Mucosa of gallbladder (tissue), 1 donor: ENCODE measurements at regions not wholly inside any gene's neighbourhood (a gene's known extent, or its start where the extent isn't known, plus 50 kb on each side); places are given as distances from the start of the nearest gene placed in this dataset.
A peak's percentile ranks its signal among the peaks of the same experiment; 100 is the strongest.

Source experiments
- DNase-seq: peaks from one replicate; pipeline ENCODE4 v3.0.0-alpha.2; 2020; ENCODE audit warnings: low spot score
- donor health status: DM: no; HTN: no; CAD: no.

DNA sequence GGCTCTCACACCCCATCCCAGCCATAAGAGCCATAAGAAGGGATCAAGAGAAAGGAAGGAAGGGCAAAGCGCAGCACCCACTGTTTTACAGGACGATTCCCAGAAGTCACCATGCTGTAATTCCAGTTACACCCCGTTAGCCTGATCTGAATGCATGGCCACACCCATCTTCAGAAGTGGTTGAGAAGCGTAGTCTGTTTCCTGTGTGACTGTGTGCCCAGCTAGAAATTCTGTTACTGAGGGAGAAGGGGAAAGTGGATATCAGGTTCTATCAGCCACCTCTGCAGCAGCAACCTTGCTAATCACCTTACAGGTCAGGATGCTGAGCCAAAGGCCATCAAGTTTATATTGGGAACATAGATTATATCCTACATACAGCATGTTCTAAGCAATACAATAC, 260.0 kb downstream of the ABHD5 start:
- DNase-seq, result no peak

DNA sequence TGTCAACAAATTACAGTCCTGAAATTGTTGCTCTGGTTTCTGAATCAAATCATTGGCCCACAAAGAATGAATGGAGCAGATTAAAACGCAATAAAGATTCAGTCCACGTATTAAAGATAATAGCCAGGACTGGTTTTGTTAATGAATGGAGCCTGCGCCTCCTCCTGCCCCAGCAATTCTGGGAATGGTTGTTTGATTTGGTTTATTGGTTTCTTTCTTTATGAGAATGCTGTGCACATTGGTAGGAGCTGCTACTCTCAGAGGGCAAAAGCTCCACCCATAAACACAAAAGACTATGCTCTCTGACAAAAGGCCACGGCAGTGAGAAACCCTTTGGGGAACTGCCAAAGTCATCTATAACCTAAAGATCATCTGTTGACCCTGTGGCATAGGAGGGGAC, 261.1 kb downstream of the ABHD5 start:
- DNase-seq, result no peak

DNA sequence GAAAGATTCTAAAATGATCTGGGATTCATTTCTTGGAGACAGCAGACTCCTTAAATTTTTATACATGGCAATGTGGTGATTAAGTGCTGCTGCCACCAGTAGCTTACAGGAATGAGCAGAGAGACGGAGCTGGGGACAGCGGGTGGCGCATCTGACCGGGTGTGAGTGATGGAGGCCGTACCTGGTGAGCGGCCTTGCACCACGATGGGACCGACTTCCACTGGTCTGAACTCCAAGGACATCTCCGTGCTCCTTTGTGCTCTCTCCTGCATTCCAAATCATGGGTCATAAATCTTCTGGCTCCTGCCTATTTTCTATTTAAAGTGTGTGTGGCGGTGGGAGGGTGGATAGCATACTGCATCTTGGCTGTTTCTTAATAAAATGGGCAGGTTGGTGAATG, 262.6 kb downstream of the ABHD5 start:
- DNase-seq, result no peak

DNA sequence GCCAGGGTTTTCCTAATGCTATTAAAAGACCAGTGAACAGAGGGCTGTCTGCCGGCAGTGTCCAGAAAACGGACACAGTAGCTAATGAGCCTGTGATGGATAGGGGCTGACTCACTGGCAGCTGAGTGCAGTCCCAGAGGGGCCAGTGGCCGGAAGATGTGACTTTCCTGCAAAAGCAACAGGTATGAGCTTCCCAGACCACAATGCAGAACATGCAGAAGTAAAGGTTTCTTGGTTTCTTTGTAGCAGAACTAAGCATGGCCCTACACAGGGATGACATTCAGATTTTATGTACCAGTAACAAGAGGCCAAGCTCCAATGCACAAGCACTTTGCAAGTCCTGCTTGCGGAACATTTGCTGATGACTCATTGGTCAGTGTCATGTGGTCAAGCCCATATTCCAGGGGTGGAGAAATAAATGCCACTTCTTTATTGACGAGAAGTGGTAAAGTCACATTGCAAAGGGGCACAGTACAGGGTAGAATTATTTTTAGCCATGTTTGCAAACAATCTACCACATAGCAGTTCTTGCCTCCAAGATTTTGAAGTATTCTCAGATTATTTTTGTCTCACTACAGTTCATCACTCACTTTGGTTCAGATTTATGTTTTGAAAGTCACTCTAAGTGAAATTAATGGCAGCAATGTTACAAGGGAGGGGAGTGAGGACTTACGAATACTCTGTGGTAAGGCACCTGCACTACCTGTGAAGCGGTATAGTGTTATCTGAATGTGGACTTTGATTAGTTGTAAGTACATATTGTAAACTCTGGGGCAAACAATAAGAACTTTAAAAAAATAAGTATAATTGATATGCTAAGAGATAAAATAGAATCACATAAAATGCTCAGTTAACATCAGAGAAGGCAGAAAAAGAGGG, 263.3 kb downstream of the ABHD5 start:
- peak; percentile 14 for DNase-seq

DNA sequence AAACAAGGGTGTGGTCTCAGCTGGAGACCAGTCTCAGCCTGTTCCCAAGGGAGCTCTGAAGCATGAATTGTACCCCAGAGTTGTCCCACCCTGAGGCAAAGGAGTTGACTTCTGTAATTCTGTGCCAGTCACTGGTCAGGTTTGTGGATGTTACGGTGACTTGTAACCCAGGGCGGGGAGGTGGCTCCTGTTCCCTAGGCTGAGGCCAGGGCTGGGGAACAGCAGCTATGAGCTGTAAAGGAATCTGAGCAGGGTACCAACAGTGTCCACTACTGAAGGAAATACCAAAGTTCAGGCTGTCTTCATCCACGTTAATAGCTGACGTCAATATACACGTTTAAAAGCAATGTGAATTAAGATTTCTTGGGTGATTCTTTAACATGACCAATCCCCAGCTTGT, 266.2 kb downstream of the ABHD5 start:
- DNase-seq, result no peak

DNA sequence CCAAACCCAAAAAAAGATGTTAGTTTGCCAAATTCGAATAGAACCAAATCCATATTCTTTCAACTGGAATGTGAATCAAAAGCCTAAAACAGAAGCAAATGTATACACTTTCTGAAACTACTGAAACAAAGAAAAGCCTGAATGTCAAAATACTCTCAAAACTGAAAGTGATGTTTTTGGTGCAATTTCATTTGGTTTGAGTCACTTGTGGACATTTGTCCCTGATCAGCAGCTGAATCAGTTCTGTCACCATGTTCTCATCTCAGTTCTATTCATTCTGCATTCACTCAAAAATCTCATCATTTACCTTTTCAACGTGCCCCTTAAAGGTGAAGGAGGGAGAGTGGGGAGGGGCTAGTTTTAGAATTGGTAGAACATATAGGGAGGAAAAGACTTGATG, 266.8 kb downstream of the ABHD5 start:
- no peak for DNase-seq

DNA sequence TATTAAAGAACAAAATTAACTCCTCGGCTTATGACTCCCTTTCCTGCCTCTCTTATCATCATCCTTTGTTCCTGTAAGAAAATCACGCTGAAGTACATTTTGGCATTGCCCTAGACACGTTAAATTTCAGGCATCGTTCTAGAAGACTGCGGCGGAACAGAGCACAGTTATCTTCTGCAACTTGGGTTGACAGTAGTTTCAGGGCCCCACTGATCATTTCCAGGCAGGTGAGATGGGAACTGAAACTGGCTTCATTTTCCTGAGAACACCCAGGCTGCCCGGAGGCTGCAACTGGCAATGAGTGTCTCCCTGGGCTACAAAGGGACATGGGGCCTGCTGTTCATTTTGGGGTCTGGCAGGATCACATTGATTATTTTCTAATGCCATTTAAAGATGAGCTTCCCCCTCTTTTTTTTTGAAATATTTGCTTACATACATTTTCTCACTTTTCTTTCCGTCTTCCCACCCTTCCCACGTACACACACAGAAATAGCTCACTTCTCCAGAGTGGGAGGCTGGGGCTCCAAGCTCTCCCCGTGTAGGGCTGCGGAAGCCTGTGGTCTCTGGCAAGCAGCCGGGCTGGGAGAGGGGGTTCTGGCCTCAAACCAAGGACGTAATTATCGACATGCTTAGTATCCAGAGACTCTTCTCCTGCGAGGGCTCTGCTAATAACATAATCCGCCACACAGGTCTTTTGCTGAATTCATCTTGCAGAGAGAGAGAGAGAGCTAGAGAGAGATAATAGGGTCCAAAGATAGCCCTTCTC, 267.4 kb downstream of the ABHD5 start:
- DNase-seq, result no peak

DNA sequence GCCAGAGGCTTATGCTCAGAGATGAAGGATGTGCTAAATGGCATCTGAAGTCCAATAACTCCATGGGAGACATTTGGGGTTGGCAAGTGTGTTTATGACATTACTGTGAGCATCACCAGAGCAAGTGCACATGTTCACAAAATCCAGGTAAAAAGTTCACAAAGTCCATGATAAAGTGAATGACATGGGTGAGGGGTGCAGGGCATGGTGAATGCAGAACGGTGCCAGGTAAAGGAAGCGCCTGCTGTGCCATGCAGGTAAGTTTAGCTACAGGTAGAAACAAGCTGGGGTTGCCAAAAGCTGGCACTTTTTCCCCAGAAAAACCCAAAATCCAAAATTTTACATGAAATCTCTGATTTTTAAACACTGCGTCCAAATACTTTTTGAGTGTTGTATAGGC, 268.2 kb downstream of the ABHD5 start:
- no peak for DNase-seq

DNA sequence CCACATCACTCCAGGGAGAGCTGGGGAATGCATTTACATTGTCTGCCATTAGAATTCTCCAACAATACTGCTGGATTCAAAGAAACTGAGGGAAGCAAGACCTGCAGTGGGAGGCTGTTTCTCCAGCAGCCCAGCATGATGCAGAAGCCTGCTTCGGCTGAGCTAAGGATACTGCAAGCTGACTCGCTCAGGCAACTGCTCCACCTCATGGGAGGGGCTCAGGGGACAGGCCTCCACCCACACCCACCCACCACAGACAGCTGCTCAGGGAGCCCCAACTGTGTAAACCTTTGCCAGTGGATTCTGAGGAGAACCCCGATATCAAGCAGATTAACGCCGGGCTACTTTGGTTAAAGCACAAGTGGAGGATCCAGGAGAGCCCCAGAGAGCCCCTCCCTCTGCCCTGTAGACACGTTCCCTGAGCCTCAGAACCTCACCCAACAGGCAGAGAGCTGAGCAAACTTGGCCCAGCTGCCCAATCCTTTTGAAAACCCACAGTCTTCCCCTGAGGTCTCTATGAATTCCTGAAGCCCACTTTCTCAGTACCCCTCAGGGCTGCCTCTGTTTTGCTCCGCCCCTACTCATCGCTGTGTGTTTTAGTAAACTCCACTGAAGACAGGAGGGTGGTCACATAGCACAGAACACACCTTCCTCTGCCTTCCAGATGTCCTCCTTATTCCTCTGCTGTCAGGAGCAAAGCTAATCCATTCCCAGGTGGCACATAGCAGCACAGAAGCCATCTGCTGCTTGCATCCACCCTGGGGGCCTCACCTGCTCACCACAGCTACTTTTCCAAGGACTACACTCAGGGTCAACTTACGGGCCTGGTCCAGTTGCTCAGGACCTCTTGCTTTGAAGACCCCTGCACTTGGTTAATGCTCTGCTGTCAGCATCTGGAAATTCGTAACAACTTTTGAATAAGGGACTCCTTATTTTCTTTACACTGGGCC, 269.0 kb downstream of the ABHD5 start:
- DNase-seq, result no peak

DNA sequence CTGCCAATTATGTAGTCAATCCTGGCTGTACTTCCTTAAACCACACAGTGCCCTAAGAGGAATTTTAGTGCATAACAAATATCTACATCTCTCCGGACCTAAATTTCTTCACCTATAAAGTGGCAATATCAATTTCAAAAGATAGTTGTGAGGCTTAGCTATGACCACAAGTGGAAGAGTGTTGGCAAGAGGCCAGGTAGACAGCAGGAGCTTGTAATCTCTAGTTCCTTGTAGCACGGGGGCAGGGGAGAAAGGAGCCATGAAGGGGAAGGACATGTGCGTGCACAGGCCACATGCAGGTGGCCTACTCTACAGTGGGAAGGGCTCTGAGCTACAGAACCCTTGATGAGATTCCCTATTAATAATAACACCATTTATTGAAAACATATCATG, 269.7 kb downstream of the ABHD5 start:
- no peak for DNase-seq

DNA sequence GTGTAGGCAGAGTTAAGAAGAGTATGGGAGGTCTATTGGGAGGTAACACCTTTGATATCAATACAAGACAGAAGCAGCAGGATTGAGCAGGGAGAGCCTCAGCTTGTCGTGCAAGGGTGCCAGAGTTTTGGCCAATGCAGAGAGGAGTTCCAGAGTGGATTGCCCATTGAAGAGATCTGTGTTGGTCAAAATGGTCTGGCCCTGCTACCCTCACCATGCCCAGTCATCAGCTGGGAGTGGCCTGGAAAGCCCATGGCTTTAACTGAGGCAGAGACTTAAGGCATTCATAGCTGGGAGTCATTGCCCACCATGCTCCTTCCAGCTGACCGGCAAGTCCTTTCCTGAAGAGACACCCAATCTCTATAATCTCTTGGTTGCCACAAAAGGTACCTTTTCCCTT, 271.3 kb downstream of the ABHD5 start:
- no peak for DNase-seq

DNA sequence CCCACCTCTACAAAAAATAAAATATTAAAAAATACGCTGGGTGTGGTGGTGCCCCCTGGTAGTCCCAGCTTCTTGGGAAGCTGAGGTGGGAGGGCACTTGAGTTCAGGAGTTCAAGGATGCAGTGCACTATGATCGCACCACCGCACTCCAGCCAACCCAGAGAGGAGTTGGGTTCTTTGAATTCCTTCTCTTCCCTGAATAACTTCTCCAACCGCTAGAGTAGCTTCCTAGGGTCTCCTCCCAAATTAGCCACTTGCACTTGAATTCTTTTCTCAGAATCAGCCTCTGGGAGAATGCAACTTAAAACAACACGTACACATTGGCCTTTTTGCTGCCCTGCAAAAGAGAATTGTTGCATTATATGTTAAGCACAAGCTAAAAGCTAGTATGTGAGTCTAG, 272.5 kb downstream of the ABHD5 start:
- DNase-seq, result no peak

DNA sequence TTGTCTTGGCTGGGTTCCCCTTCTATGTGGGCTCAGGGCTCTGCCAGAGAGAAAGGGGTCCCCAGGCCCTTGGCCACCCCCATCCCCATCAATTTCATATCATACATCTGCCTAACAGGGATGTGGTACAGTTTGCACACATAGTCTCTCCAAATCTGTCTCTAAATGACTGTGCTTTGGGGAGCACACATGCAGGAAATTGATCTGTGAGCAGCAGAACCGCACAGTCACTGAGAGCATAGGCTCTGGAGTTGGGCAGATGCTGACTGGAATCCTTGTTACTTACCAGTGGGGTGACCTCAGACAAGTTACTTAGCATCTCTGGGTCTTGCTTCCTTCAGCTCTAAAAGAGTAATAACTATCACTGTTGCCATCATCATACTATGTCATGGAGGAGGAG, 273.9 kb downstream of the ABHD5 start:
- DNase-seq, result no peak

DNA sequence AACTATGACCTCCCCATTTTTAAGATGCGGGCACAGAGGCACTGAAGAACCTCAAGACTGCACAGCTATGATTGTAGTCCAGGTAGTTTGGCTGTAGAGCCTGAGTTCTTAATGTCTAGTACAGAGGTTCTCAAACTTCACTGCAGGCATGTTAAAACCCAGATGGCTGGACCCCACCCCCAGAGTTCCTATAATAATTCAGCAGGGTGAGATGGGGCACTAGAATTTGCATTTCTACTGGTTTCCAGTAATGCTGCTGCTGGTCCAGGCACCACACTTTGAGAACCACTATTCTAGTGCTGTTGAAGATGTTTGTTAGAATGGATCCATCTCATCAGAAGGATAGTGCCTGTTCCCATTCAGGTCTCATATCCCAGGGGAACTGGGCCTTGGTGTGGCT, 274.9 kb downstream of the ABHD5 start:
- DNase-seq, result no peak

DNA sequence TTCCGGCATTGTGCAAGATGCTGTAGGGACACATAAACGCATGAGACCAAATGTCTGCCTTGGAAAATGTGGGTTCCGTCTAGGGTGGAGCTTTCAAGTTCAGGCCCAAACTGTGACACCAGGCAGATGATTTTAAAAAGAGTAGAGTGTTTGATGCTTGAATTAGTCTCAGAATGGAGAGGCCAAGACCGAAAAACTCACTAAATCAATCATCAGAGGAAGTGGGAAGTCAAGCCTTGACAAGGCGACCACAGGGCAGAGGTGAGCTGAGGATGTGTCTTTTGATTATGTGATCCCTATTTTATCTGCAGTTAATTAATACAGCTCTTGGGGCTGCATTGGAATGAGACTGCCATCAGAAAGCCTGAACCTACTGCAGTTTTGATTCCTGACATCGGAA, 275.4 kb downstream of the ABHD5 start:
- DNase-seq, result no peak

DNA sequence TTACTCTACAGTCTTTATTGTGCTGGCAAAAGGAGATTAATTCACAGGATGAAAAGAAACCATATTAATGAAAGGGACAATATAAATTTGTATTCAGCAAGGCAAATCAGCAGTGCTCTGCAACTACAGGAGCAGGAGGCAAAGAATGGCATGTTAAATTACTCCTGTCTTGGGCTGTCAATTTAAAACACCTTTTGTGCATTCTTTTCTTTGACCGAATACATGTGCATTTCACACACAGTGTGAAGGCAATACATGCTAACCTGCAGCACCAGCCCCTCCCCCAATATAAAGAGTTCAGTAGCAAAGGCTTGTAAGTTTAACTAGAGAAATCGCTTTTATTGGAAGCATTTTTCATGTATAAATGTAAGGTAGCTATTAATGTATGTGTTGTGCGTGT, 275.2 kb upstream of the TOPAZ1 start:
- no peak for DNase-seq

DNA sequence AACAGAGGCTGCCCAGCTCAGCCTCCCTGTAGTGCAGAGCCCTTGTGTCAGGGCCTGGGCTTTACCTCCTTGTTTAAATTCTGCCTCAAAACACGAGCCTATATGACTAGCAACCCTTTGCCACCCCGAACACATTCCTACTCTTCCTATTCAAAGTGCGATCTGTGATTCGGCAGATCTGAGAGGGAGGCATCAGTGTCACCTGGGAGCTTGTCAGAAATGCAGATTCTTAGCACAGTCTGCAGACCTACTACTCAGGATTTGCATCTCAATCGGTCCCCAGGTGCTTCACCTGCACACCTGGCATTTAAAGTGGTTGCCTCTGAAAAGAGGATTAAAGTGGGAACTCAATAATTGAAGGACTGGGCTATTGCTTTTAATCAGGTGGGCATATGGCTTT, 273.2 kb upstream of the TOPAZ1 start:
- no peak for DNase-seq

DNA sequence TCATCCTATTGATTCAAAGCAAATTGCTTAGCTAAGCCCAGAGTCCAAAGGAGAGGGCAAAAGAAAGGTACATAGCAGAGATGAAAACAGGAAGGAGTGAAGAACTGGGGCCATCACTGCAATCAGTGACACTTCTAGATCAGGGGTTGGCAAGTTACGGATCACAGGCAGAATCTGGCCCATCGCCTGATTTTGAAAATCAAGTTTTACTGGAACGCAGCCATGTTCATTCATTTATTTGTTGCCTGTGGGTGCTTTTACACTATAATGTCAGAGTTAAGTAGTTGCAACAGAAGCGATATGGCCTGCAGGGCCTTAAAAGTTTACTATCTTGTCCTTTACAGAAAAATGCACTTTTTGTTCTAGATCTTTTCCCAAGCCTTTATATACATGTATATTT, 271.7 kb upstream of the TOPAZ1 start:
- DNase-seq, result no peak

DNA sequence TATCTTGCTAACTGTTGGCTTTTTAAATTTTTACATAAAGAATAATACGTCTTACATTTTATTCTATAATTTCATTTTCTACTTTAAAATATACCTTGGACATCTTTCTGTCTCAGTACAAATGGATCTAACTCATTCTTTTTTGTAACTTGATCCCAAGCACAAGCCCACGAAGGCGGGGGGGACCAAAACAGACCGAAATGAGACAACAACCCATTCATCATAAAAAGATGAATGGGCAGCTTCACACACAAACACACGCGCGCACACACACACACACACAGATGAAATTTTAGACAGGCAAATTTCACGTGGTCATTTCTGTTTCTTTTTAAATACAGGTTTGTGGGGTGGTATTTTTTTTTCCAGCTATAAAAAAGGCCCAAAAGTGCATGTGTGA, 271.3 kb upstream of the TOPAZ1 start:
- no peak for DNase-seq

DNA sequence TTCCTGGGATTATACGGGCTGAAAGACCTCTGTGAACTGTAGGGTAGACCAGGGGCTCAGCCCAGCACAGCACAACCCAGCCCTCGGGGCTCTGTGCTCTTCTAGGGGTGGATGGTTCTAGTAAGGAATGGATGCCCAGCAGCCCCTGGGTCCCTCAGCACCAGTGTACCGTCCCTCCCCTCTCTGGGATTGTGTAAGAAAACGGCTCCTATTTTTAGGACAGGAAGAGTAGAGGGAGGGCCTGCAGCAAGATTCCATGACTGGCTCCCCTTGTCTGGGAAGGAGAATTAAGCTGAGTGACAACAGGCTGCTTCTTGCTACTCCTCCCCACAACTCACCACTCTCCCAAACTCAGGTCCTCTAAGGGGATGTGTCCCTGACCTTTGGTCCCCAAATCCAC, 270.8 kb upstream of the TOPAZ1 start:
- no peak for DNase-seq

DNA sequence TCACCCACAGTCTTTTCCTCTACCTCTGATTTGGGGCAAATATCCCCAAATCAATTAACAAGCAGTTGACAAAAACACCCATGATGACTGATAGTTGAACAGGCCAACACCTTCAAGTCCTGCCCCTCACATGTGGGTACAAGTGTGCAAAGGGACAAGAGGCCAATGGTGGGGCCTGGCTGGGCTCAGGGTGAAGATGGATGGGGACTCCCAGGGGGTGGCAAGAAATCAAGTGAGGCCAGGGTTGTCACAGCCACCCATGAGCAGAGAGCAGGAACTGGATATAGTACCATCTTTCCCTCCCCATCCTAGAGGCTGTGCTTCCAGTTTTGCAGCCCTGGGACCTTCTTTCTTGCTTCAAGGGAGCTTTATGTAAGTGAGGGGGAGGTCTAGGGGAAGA, 270.2 kb upstream of the TOPAZ1 start:
- DNase-seq, result no peak

DNA sequence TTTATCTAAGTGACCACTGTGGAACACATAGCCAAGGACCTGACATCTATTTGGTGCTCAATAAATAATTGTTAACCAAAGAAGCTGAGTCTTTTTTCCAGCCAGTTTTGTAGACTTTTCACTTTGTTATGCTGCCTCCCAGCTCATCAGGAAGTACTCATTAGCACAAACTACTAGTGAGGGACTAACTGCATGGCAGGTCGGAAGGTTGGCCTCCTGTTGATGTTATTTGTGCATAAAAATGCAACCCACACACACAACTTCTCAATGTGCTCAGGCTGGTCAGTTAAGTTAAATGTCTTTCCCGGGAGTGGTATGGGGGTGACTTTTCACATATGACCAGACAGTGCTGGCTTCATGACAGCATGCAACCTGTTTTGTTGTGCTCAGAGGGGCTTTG, 263.0 kb upstream of the TOPAZ1 start:
- no peak for DNase-seq
